Mesothelial cell of epicardium (in vitro differentiated cells): ENCODE measurements at regions not wholly inside any gene's neighbourhood (a gene's known extent, or its start where the extent isn't known, plus 50 kb on each side); places are given as distances from the start of the nearest gene placed in this dataset.

Experiments
- DNase-seq, 2 experiments: peaks; one replicate each; pipeline ENCODE4 v3.0.0; 2021; ENCODE audit warnings: low spot score in 2 of 2; ENCODE audit not compliant: unreplicated experiment in 2 of 2
- H3K27ac Mint-ChIP-seq: 2 replicates; pipeline ENCODE4 v1.8.0; 2021; ENCODE audit warnings: mixed read lengths
- H3K27me3 Mint-ChIP-seq: 2 replicates; pipeline ENCODE4 v1.8.0; 2021; ENCODE audit warnings: low read depth, mixed read lengths
- H3K36me3 Mint-ChIP-seq: 2 replicates; pipeline ENCODE4 v1.8.0; 2021; ENCODE audit warnings: mixed read lengths
- H3K4me1 Mint-ChIP-seq: 2 replicates; pipeline ENCODE4 v1.8.0; 2021; ENCODE audit warnings: mixed read lengths
- H3K4me3 Mint-ChIP-seq: 2 replicates; pipeline ENCODE4 v1.8.0; 2021; ENCODE audit warnings: mild to moderate bottlenecking, moderate library complexity, mixed read lengths
- H3K9me3 Mint-ChIP-seq: 2 replicates; pipeline ENCODE4 v1.8.0; 2021; ENCODE audit warnings: mixed read lengths
- CTCF ChIP-seq: fragments of 200-600 bp; sonication (generic); IDR thresholded peaks from one replicate; pipeline ENCODE4 v1.5.0; 2021; ENCODE audit warnings: antibody characterized with exemption; ENCODE audit not compliant: unreplicated experiment

- no peak for DNase-seq
- no peaks in the 10 kb centered on the region for H3K4me1 Mint-ChIP-seq
- H3K27ac Mint-ChIP-seq, result no peak overlapping the region
- TF ChIP-seq CTCF, result no peak
- peaks cover 14% of the 10 kb centered on the region for H3K27me3 Mint-ChIP-seq
- no peaks in the 10 kb centered on the region for H3K9me3 Mint-ChIP-seq
- no peaks in the 10 kb centered on the region for H3K36me3 Mint-ChIP-seq
- H3K4me3 Mint-ChIP-seq, result no peak overlapping the region
Observed at GRCh38 chr6:159535656-159536350, 157.2 kb downstream of the SOD2 start.

- no peak overlapping the region for H3K27ac Mint-ChIP-seq
- DNase-seq, result no peak
- no peak for TF ChIP-seq CTCF
- H3K36me3 Mint-ChIP-seq, result no peaks in the 10 kb centered on the region
- no peak overlapping the region for H3K4me3 Mint-ChIP-seq
- H3K27me3 Mint-ChIP-seq, result peaks cover 8% of the 10 kb centered on the region
- H3K4me1 Mint-ChIP-seq, result no peaks in the 10 kb centered on the region
- no peaks in the 10 kb centered on the region for H3K9me3 Mint-ChIP-seq
Observed at GRCh38 chr6:159533568-159533967, 159.5 kb downstream of the SOD2 start.

- no peaks in the 10 kb centered on the region for H3K9me3 Mint-ChIP-seq
- peaks cover 8% of the 10 kb centered on the region for H3K27me3 Mint-ChIP-seq
- H3K4me1 Mint-ChIP-seq, result no peaks in the 10 kb centered on the region
- H3K4me3 Mint-ChIP-seq, result no peak overlapping the region
- H3K27ac Mint-ChIP-seq, result no peak overlapping the region
- no peak for DNase-seq
- no peak for TF ChIP-seq CTCF
- no peaks in the 10 kb centered on the region for H3K36me3 Mint-ChIP-seq
Observed at GRCh38 chr6:159533016-159533415, 160.0 kb downstream of the SOD2 start.

GRCh38 chr6:159532155-159532554 is 160.9 kb downstream of the SOD2 start:
- no peak overlapping the region for H3K27ac Mint-ChIP-seq
- no peak for TF ChIP-seq CTCF
- no peaks in the 10 kb centered on the region for H3K4me1 Mint-ChIP-seq
- DNase-seq, result no peak
- H3K27me3 Mint-ChIP-seq, result peaks cover 8% of the 10 kb centered on the region
- no peaks in the 10 kb centered on the region for H3K36me3 Mint-ChIP-seq
- no peak overlapping the region for H3K4me3 Mint-ChIP-seq
- H3K9me3 Mint-ChIP-seq, result no peaks in the 10 kb centered on the region

- Mint-ChIP-seq H3K4me3 (no peak overlapping the region), H3K36me3 (no peaks in the 10 kb centered on the region), H3K27me3 (peaks cover 5% of the 10 kb centered on the region), H3K4me1 (no peaks in the 10 kb centered on the region), H3K27ac (no peak overlapping the region), H3K9me3 (no peaks in the 10 kb centered on the region)
- no peak for TF ChIP-seq CTCF
- DNase-seq, result no peak
Observed at GRCh38 chr6:159529934-159530333, 163.1 kb downstream of the SOD2 start.

- peaks cover 13% of the 10 kb centered on the region for H3K27me3 Mint-ChIP-seq
- H3K36me3 Mint-ChIP-seq, result no peaks in the 10 kb centered on the region
- DNase-seq, result no peak
- no peaks in the 10 kb centered on the region for H3K9me3 Mint-ChIP-seq
- H3K4me3 Mint-ChIP-seq, result no peak overlapping the region
- H3K4me1 Mint-ChIP-seq, result no peaks in the 10 kb centered on the region
- no peak for TF ChIP-seq CTCF
- H3K27ac Mint-ChIP-seq, result no peak overlapping the region
Observed at GRCh38 chr6:159527351-159527750, 165.7 kb downstream of the SOD2 start.
